Tibial artery (tissue), 4 donors: ENCODE measurements at regions not wholly inside any gene's neighbourhood (a gene's known extent, or its start where the extent isn't known, plus 50 kb on each side); places are given as distances from the start of the nearest gene placed in this dataset.

Source experiments
- DNase-seq, 2 donors: peaks; one replicate each; pipeline ENCODE4 v3.0.0-alpha.2; 2019
- H3K27ac ChIP-seq, 2 donors: fragments of 200-600 bp; sonication (generic) in 1 of 2; 1 replicate in 1 of 2; 2 replicates in 1 of 2; pipeline ENCODE4 v1.5.1; 2018 to 2019; ENCODE audit warnings: mild to moderate bottlenecking in 1 of 2
- H3K27me3 ChIP-seq, 2 donors: fragments of 200-600 bp; sonication (generic) in 1 of 2; one replicate each; pipeline versions ENCODE4 v1.5.1 to v1.6.0; 2016 to 2019
- H3K36me3 ChIP-seq, 3 donors: fragments of 200-600 bp; sonication (generic) in 2 of 3; one replicate each; pipeline ENCODE4 v1.5.1; 2016 to 2019; ENCODE audit warnings: mild to moderate bottlenecking in 2 of 3
- H3K4me1 ChIP-seq, 4 donors: fragments of 200-600 bp; sonication (generic) in 2 of 4; 1 replicate in 3 of 4; 2 replicates in 1 of 4; pipeline ENCODE4 v1.5.1; 2016 to 2019
- H3K4me3 ChIP-seq, 2 donors: fragments of 200-600 bp; sonication (generic) in 1 of 2; 1 replicate in 1 of 2; 2 replicates in 1 of 2; pipeline ENCODE4 v1.5.1; 2018 to 2019; ENCODE audit warnings: mild to moderate bottlenecking in 2 of 2
- H3K9me3 ChIP-seq, 3 donors: fragments of 200-600 bp; sonication (generic) in 1 of 3; one replicate each; pipeline ENCODE4 v1.5.1; 2016 to 2019
- intact Hi-C: fragments of 100-400 bp; cut with DNase I; formaldehyde crosslinking; loops from one replicate; pipeline ENCODE4 v1.15.0; 2023; ENCODE audit warnings: low total_unique reads
- TF ChIP-seq, protein P1 (sequence below), 2 experiments: fragments of 200-600 bp in 1 of 2; fragments of 450-650 bp in 1 of 2; IDR thresholded peaks; one replicate each; pipeline ENCODE4 v1.5.1; 2017 to 2019; ENCODE audit warnings: antibody characterized with exemption in 2 of 2, mild to moderate bottlenecking in 1 of 2, moderate library complexity in 1 of 2

- H3K9me3 ChIP-seq = no peaks in the 10 kb centered on the region
- no peaks in the 10 kb centered on the region for H3K27me3 ChIP-seq
- TF ChIP-seq, protein P1, sequence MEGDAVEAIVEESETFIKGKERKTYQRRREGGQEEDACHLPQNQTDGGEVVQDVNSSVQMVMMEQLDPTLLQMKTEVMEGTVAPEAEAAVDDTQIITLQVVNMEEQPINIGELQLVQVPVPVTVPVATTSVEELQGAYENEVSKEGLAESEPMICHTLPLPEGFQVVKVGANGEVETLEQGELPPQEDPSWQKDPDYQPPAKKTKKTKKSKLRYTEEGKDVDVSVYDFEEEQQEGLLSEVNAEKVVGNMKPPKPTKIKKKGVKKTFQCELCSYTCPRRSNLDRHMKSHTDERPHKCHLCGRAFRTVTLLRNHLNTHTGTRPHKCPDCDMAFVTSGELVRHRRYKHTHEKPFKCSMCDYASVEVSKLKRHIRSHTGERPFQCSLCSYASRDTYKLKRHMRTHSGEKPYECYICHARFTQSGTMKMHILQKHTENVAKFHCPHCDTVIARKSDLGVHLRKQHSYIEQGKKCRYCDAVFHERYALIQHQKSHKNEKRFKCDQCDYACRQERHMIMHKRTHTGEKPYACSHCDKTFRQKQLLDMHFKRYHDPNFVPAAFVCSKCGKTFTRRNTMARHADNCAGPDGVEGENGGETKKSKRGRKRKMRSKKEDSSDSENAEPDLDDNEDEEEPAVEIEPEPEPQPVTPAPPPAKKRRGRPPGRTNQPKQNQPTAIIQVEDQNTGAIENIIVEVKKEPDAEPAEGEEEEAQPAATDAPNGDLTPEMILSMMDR (IDR thresholded peaks at IDR 0.05) = no peak
- no peaks in the 10 kb centered on the region for H3K36me3 ChIP-seq
- intact Hi-C loops = no loop called here
- no peaks in the 10 kb centered on the region for H3K4me1 ChIP-seq
- H3K4me3 ChIP-seq = no peak overlapping the region
- H3K27ac ChIP-seq = no peak overlapping the region
- no peak for DNase-seq
Measured at GRCh38 chr18:76142611-76143010, 352.4 kb downstream of the ZNF516 start.

DNA sequence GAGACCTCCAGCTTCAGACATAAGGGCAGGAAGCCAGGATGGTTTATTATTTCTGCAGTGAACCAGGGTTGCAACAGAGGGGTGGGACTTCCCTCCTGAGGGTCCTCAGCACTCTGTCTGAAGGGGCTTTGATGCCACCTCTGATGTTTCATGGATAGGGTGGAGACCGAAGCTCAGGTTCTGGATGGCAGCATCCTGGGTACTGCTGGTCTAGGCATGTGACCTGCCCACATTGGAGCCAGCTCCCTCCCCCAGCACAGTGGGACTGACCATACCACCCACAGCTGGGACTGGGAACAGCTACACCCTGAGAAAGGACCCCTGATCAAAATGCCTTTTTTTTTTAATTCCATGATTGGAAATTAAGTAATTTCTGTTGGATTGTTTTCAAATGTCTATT, 355.2 kb downstream of the ZNF516 start:
- H3K4me1 ChIP-seq = no peaks in the 10 kb centered on the region
- H3K27ac ChIP-seq = no peak overlapping the region
- no peak overlapping the region for H3K4me3 ChIP-seq
- intact Hi-C loops = no loop called here
- no peak for DNase-seq
- H3K9me3 ChIP-seq = no peaks in the 10 kb centered on the region
- no peaks in the 10 kb centered on the region for H3K27me3 ChIP-seq
- H3K36me3 ChIP-seq = no peaks in the 10 kb centered on the region
- TF ChIP-seq, protein P1 (IDR thresholded peaks at IDR 0.05) = no peak

GRCh38 chr18:76137216-76137615, 357.8 kb downstream of the ZNF516 start:
- H3K4me1 ChIP-seq = no peaks in the 10 kb centered on the region
- no peak overlapping the region for H3K27ac ChIP-seq
- no peaks in the 10 kb centered on the region for H3K9me3 ChIP-seq
- intact Hi-C loops = no loop called here
- TF ChIP-seq, protein P1 (IDR thresholded peaks at IDR 0.05) = no peak
- H3K27me3 ChIP-seq = no peaks in the 10 kb centered on the region
- no peaks in the 10 kb centered on the region for H3K36me3 ChIP-seq
- H3K4me3 ChIP-seq = no peak overlapping the region
- no peak for DNase-seq

DNA sequence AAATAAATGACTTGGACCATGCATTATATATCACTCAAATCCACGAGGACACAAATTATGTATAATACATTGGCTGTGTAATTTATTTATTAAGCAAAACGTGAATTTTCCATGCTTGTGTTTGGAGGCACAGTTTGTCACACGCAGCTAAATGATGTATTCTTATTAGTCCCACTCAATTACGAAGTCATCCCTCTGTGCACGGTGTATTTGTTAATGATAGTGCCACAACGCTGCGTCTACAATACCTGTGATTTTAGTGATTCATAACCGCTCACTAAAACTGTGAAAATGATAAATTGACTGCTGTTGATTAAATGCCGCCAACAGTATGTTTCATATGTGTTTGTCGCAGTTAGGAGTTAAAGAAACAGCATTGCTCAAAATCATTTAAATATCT, 358.3 kb downstream of the ZNF516 start:
- H3K4me1 ChIP-seq = no peaks in the 10 kb centered on the region
- H3K4me3 ChIP-seq = no peak overlapping the region
- H3K27ac ChIP-seq = no peak overlapping the region
- DNase-seq = no peak
- no peaks in the 10 kb centered on the region for H3K27me3 ChIP-seq
- no peaks in the 10 kb centered on the region for H3K9me3 ChIP-seq
- H3K36me3 ChIP-seq = no peaks in the 10 kb centered on the region
- TF ChIP-seq, protein P1 (IDR thresholded peaks at IDR 0.05) = no peak
- intact Hi-C loops = no loop called here

- intact Hi-C loops = no loop called here
- no peak overlapping the region for H3K27ac ChIP-seq
Measured at GRCh38 chr18:76134628-76135027, 360.4 kb downstream of the ZNF516 start.

More at GRCh38 chr18:76134628-76135027, 360.4 kb downstream of the ZNF516 start:
- no peaks in the 10 kb centered on the region for H3K36me3 ChIP-seq
- H3K4me3 ChIP-seq = no peak overlapping the region
- TF ChIP-seq, protein P1 (IDR thresholded peaks at IDR 0.05) = no peak
- no peaks in the 10 kb centered on the region for H3K27me3 ChIP-seq
- no peaks in the 10 kb centered on the region for H3K4me1 ChIP-seq
- no peak for DNase-seq
- H3K9me3 ChIP-seq = no peaks in the 10 kb centered on the region
